NCI-H1417 treated with DMSO at 0.1 percent for 48 hours (cell line): ENCODE measurements at regions not wholly inside any gene's neighbourhood (a gene's known extent, or its start where the extent isn't known, plus 50 kb on each side); places are given as distances from the start of the nearest gene placed in this dataset.
"Not testable (repeated sequence)": the region's sequence is repeated elsewhere in the genome, so short reads cannot be mapped to it uniquely, and the experiment has no call there.

Source experiments
- DNase-seq: peaks from one replicate; lab custom pipeline; 2025; lab: John Stamatoyannopoulos, UW

- DNase-seq: no peak
These were observed 421.2 kb upstream of the EYS start for GRCh38 chr6:66128243-66128642.

- DNase-seq: no peak
These were observed 420.0 kb upstream of the EYS start for GRCh38 chr6:66127061-66127460.

GRCh38 chr6:66126358-66126757 is 419.3 kb upstream of the EYS start:
- no peak for DNase-seq

- no peak for DNase-seq
These were observed 396.9 kb upstream of the EYS start for GRCh38 chr6:66103954-66104353.

- no peak for DNase-seq
These were observed 396.3 kb upstream of the EYS start for GRCh38 chr6:66103354-66103753.

DNA sequence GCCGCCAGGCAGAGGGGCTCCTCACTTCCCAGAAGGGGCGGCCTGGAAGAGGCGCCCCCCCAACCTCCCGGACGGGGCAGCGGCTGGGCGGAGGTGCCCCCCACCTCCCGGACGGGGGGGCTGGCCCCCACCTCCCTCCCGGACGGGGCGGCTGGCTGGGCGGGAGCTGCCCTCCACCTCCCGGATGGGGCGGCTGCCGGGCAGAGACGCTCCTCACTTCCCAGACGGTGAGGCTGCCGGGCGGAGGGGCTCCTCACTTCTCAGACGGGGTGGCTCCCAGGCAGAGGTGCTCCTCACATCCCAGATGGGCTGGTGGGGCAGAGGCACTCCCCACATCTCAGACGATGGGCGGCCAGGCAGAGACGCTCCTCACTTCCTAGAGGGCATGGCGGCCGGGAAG is 389.7 kb upstream of the EYS start:
- no peak for DNase-seq

- DNase-seq: no peak
These were observed 387.6 kb upstream of the EYS start for GRCh38 chr6:66094615-66095014.

GRCh38 chr6:66092306-66092705 is 385.3 kb upstream of the EYS start:
- DNase-seq: not testable (repeated sequence)

- no peak for DNase-seq
These were observed 379.5 kb upstream of the EYS start for GRCh38 chr6:66086532-66086931.

GRCh38 chr6:66082914-66083313 is 375.9 kb upstream of the EYS start:
- DNase-seq: no peak

GRCh38 chr6:66068907-66069306 is 361.9 kb upstream of the EYS start:
- DNase-seq: no peak

GRCh38 chr6:66068033-66068432 is 361.0 kb upstream of the EYS start:
- DNase-seq: no peak

DNA sequence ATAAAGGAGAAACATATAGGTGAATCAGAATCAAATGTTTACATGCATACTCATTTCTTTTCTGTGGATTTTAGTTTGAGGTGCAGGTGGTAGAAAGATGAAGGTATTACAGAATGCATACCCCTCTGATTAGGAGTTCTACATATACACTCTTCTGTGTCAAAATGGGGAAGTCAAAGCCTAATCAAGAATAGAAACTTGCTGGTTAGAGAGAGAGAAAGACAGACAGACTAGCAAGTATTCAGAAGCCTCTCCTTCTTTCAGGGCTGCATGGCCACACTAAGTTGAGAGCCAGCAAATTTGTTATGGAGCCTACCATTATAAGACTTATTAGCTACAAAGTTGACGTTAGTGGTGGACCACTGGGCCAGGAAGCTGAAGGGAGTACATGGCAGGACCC is 358.3 kb upstream of the EYS start:
- no peak for DNase-seq

GRCh38 chr6:66057034-66057433 is 350.0 kb upstream of the EYS start:
- no peak for DNase-seq

- DNase-seq: no peak
These were observed 347.9 kb upstream of the EYS start for GRCh38 chr6:66054967-66055366.

- DNase-seq: no peak
These were observed 344.8 kb upstream of the EYS start for GRCh38 chr6:66051812-66052211.

DNA sequence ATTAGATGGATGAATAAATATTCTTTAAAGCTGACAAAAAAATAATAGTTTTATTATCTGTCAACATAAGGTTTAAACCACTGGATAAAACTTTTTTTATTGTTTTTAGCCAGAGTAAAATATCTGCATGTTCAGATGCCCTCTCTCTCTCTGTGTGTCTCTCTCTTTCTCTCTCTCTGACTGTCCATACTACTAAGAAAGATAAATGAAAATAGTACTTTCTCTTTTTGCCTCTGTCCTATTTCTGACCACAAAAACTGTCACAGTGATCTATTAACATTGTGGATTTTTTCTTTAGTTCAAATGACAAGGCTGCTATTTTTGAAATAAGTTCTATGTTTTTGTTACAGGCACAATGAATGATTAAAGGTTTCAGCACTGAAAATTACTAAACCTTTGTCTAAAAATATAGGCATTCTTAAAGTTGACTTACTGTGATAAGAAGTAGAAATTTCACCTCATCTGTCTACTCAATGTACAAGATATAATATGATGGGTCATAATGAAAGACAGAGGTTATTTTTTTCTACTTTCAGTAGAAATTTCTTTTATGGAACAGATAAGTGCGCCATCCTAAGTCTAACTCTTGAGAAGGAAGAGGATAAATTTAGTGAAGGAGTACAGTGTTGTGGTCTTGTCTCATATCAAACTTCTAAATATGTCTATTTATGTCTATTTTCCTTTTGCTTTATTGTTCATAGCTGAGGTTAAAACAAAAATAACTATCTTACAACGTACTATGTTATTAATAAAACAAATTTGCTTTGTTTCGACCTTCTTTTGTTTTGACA is 341.9 kb upstream of the EYS start:
- no peak for DNase-seq

- no peak for DNase-seq
These were observed 325.6 kb upstream of the EYS start for GRCh38 chr6:66032626-66033025.

DNA sequence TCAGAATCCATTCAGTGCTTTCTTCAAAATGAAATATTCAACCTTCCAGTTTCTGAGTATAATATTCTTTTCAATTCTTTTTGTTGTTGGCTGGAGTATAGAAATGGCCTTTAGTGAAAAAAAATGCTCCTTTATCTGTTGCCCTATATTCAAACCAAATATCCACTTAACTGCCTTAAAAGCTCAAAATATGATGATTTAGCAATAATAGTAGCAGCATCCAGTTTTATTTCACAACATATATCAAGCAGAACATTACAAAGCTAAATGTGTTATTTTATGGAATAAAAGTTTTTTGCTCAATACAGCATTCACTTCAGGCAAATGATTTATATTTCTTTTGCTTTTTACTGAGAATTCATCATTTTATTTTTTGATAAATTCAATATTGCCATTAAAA is 322.4 kb upstream of the EYS start:
- DNase-seq: no peak

GRCh38 chr6:65999288-65999791 is 292.3 kb upstream of the EYS start:
- no peak for DNase-seq

GRCh38 chr6:65998544-65998943 is 291.5 kb upstream of the EYS start:
- no peak for DNase-seq

DNA sequence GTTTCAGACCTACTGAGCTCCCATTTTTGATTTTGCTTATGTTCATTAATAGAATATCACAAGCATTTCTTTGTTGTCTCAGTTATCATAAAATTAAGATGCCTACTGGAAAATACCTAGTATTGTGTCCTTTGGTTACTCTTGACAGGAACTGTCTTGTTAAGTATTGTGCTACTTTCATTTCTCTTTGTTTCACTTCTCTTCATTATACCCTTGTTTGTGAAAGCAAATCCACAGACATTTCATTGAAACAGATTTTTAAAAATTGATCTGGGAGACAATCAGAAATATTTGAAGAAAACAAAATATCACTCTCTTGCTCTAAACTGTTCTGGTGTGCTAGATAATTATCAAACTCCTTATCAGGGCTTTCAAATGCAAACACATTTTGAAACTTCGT is 290.5 kb upstream of the EYS start:
- no peak for DNase-seq

DNA sequence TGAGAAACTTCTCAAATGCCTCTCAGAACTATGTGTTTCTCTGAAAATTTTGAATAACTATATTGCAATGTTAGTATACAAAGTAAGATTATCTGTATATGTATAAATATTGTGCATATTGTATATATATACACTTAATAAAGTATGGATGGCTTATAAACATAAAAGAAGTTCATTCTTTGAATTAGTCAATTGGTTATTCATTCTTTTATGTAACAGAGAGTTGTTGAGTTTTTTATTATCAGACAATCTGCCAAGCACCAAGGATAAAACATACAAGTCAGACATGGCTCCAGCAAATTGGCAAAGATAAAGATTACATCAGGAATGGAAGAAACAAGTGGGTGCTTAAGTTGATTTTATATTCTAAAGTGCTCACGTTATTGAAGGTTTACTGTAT is 289.1 kb upstream of the EYS start:
- DNase-seq: no peak

- no peak for DNase-seq
These were observed 282.6 kb upstream of the EYS start for GRCh38 chr6:65989676-65990075.
